LNCaP clone FGC (cell line): ENCODE measurements at regions not wholly inside any gene's neighbourhood (a gene's known extent, or its start where the extent isn't known, plus 50 kb on each side); places are given as distances from the start of the nearest gene placed in this dataset.

Experiments
- DNase-seq: peaks from one replicate; pipeline ENCODE4 v3.0.0-alpha.2; 2011; ENCODE audit warnings: low read depth
- H3K4me3 ChIP-seq: 2 replicates; pipeline ENCODE4 v1.5.1; 2011; ENCODE audit warnings: mild to moderate bottlenecking, low read depth, low read length, control low read depth
- TF ChIP-seq, protein P1 (sequence below): IDR thresholded peaks from 2 replicates; pipeline ENCODE4 v1.5.1; 2012; ENCODE audit warnings: mild to moderate bottlenecking; ENCODE audit not compliant: control insufficient read depth, insufficient read depth; ENCODE audit errors: extremely low read depth

DNA sequence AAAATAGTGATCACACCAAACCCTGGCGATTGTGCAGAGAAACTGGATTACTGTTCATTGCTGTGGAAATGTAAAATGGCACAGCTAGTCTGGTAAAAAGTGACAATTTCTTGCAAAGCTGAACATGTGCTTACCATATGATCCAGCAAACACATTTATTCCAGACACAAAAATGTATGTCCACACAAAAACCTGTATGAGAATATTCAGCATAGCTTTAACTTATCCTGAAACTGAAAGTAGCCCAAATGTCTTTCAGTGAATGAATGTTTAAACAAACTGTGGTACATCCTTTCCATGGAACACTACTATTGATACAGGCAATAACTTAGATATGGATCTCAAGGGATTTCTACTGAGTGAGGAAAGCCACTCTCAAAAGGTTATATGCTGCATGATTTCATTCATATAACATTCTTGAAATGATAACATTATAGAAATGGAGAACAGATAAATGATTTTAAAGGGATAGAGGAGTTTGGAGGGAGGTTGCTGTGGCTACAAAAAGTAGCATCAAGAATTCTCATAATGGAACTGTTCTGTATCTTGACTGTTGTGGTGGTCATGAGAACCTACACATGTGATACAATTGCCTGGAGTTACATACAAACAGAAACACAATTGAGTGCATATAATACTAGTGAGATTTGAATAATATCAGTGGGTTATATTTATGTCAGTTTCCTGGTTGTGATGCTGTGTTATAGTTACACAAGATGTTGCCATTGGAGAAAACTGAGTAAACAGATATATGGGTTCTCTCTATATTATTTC lies 70.7 kb upstream of the DPH6 start:
- TF ChIP-seq, protein P1, sequence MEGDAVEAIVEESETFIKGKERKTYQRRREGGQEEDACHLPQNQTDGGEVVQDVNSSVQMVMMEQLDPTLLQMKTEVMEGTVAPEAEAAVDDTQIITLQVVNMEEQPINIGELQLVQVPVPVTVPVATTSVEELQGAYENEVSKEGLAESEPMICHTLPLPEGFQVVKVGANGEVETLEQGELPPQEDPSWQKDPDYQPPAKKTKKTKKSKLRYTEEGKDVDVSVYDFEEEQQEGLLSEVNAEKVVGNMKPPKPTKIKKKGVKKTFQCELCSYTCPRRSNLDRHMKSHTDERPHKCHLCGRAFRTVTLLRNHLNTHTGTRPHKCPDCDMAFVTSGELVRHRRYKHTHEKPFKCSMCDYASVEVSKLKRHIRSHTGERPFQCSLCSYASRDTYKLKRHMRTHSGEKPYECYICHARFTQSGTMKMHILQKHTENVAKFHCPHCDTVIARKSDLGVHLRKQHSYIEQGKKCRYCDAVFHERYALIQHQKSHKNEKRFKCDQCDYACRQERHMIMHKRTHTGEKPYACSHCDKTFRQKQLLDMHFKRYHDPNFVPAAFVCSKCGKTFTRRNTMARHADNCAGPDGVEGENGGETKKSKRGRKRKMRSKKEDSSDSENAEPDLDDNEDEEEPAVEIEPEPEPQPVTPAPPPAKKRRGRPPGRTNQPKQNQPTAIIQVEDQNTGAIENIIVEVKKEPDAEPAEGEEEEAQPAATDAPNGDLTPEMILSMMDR: no peak
- no peak overlapping the region for H3K4me3 ChIP-seq
- no peak for DNase-seq

DNA sequence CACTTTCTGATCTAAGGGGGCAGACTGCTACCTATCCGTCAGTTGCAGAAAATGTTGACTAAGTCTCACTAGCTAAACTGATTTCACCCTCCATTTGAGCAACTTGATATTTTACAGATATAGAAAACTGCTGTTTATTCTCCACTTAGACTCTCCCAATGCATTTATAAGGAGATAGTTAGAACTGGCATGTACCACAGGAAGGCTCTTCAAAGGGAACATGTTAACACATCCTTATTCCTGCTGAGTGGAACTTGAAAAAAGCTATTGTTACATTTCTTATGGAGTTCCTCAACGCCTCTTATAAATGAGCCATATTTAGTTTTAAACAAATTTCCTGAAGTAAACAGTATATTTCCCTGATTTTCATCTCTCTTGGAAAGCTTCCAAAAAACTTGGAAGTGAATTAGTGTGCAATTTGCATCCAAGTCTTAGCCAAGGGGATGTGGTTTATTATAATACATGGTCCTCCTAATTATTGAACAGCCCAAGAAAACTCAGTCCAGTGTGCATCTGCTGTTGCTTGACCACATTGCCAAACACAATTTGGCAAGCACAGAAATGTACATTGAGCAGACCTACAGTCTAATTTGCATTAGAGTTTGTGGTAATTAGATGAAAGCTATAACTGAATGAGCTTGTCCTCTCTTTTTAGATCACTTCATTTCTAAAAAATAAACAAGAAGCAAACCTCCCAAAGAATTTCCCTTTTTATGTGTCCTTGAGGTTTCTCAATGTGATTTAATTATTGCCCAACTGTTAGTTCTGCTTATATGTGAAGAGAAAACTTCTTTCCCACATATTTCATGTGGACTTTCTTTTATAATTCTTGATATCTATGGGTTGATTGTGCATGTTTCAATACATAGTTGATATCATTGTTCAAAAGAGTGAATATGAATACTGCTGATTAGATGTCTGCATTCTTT lies 72.6 kb upstream of the DPH6 start:
- DNase-seq: no peak
- TF ChIP-seq, protein P1: no peak
- H3K4me3 ChIP-seq: no peak overlapping the region

DNA sequence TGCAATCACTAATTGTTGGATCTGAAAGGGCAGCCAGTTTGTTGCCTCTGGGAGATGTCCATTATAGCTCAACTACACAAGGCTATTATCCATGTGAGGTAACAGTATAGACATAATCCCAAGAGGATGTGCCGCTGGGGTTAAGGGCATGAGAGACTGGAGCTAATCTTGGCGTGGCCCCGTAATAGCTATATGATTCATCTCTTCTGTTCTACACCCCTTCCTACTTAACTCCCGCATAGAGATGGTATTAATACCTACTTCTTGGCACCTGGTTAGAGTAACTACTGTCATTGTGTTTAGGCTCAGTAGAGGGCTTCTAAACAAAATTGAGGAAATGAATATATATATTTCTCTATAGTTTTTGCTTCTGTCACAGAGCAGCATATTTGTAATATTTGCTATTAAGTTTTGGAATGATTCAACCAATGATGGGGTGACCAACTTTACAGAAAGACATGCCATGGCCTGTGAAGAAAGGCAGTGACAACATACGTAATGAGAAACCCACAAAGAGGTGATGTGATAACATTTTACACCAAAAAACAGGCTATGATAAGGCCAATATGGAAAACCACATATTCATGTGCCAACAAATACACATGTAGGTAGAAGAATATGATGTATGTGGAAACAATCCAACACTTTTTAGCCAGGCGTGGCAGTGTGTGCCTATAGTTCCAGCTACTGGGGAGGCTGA lies 76.8 kb upstream of the DPH6 start:
- no peak overlapping the region for H3K4me3 ChIP-seq
- DNase-seq: no peak
- TF ChIP-seq, protein P1: no peak

DNA sequence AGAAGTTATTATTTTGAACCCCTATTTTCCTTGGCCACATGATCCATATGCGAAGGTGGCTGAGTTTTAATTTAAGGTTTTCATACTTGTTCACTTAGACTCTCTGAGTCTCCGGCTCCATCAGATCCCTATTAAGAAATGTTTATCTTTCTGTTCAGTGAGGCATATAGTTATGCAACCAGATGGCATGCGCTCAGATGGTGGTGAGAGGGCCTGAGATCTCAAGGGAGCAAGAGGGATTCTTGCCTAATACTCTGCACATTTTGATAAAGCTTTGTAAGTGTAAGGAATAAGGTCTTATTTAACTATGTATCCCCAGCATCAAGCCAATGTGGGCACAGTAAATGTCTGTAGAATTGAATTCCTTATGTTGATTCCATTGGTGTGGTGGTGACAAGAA lies 78.9 kb upstream of the DPH6 start:
- no peak for DNase-seq
- TF ChIP-seq, protein P1: no peak
- no peak overlapping the region for H3K4me3 ChIP-seq

DNA sequence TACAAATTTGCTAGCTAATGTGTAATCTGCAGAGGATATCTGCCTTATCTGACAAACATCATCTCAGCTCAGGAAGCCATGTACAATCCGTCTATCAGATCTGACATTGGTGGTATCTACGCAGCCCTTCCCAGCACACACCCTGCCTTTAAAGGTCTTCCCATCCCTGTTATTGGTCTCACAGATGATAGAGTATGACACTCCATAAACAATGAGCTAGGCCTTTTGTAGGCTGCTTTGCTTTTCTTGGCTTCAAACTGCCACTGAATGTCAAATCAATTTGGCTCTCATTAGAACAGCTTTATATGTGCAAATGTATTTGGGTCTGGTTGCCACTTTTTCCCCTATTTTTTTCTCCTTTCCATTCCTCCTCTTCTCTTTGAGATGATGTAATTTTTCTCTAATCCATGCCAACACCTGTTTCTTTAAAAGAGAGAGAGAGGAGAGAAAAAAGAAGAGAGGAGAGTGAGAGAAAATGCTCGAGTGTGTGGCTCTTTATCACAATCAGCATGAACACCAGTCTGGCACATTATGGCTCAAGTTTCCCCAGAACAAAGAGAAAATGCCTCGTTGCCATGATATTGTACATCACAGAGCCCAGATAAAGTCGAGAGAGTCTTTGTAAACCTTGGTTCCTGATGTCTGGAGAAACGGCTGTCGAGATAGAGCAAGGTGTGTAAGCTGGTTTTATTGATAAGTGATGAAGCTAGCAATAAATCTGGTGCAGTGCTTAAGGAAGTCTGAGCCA lies 80.8 kb upstream of the DPH6 start:
- DNase-seq: no peak
- TF ChIP-seq, protein P1: no peak
- H3K4me3 ChIP-seq: no peak overlapping the region

DNA sequence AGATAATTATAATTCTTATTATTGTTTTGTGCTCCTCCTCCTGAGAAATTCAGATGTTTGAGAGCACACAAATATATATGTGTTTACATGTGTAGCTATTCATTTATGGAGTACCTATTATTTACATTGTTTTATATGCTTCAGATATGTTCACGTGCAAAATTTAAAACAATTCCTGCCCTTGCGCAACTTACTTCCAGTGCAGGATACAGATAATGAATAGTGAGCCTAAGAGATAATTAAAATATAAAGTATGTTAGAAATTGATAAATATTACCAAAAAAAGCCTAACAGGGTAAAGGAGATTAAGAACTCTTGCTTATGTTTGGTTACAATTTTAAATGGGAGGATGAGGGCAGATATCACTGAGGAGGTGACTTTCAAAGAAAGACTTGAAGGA lies 81.7 kb upstream of the DPH6 start:
- no peak overlapping the region for H3K4me3 ChIP-seq
- DNase-seq: no peak
- TF ChIP-seq, protein P1: no peak
